Caco-2 (cell line): ENCODE measurements at regions not wholly inside any gene's neighbourhood (a gene's known extent, or its start where the extent isn't known, plus 50 kb on each side); places are given as distances from the start of the nearest gene placed in this dataset.
"Not testable (repeated sequence)": the region's sequence is repeated elsewhere in the genome, so short reads cannot be mapped to it uniquely, and the experiment has no call there.

Experiments
- BruUV-seq: library from RNA; stranded (reverse); fragments of 400-500 nt; replicated peaks from 2 replicates; lab custom pipeline; 2021; lab: Mats Ljungman, UMichigan
- CTCF ChIA-PET: fragments of 300-600 bp; sonication (Branson Sonifier 250); formaldehyde crosslinking; loops from one replicate; lab custom pipeline; 2022; ENCODE audit warnings: antibody characterized with exemption; lab: Charles Lee
- POLR2A ChIA-PET: fragments of 300-600 bp; sonication (Branson Sonifier 250); formaldehyde crosslinking; loops from one replicate; lab custom pipeline; 2022; ENCODE audit warnings: antibody characterized with exemption; lab: Charles Lee
- DNase-seq, 2 experiments: peaks; one replicate each; pipeline versions ENCODE4 v3.0.0 to v3.0.0-alpha.2; 2020 to 2022
- H3K27me3 ChIP-seq: replicated peaks from 2 replicates; pipeline ENCODE4 v1.6.0; 2011; ENCODE audit warnings: low read length; ENCODE audit not compliant: control insufficient read depth, insufficient read depth
- H3K36me3 ChIP-seq: 2 replicates; pipeline ENCODE4 v1.5.1; 2011; ENCODE audit warnings: low read length; ENCODE audit not compliant: control insufficient read depth, insufficient read depth
- H3K4me1 ChIP-seq: fragments of 250-450 bp; sonication (Bioruptor Pico); 2 replicates; pipeline ENCODE4 v1.5.1; 2020; ENCODE audit warnings: mild to moderate bottlenecking
- H3K4me3 ChIP-seq: 2 replicates; pipeline ENCODE4 v1.5.1; 2011; ENCODE audit warnings: low read depth, mild to moderate bottlenecking, control low read depth, low read length
- H3K9me3 ChIP-seq: fragments of 250-450 bp; sonication (Bioruptor Pico); 2 replicates; pipeline ENCODE4 v1.5.1; 2020; ENCODE audit warnings: mild to moderate bottlenecking, moderate library complexity
- H3K27ac Mint-ChIP-seq: one replicate; pipeline ENCODE4 v1.8.0; 2022; ENCODE audit warnings: mixed read lengths; ENCODE audit not compliant: unreplicated experiment
- H3K27me3 Mint-ChIP-seq: one replicate; pipeline ENCODE4 v1.8.0; 2022; ENCODE audit warnings: mixed read lengths; ENCODE audit not compliant: insufficient read depth, unreplicated experiment
- H3K36me3 Mint-ChIP-seq: one replicate; pipeline ENCODE4 v1.8.0; 2022; ENCODE audit warnings: mild to moderate bottlenecking, mixed read lengths; ENCODE audit not compliant: insufficient read depth, unreplicated experiment
- H3K4me1 Mint-ChIP-seq: one replicate; pipeline ENCODE4 v1.8.0; 2022; ENCODE audit warnings: low read depth, mixed read lengths; ENCODE audit not compliant: unreplicated experiment
- H3K4me3 Mint-ChIP-seq: one replicate; pipeline ENCODE4 v1.8.0; 2022; ENCODE audit warnings: mild to moderate bottlenecking, moderate library complexity, mixed read lengths; ENCODE audit not compliant: unreplicated experiment
- H3K9me3 Mint-ChIP-seq: one replicate; pipeline ENCODE4 v1.8.0; 2022; ENCODE audit warnings: mixed read lengths; ENCODE audit not compliant: unreplicated experiment
- intact Hi-C: fragments of 100-400 bp; cut with micrococcal nuclease; formaldehyde crosslinking; loops from one replicate; pipeline ENCODE4 v1.10.0; 2022; ENCODE audit not compliant: unreplicated experiment
- TF ChIP-seq, protein P1 (sequence below), 2 experiments: fragments of 200-600 bp in 1 of 2; IDR thresholded peaks; 1 replicate in 1 of 2; 2 replicates in 1 of 2; pipeline versions ENCODE4 v1.5.1 to v1.8.0; 2011 to 2022; ENCODE audit warnings: antibody characterized with exemption in 1 of 2, control low read depth in 1 of 2, inconsistent platforms in 1 of 2, low read depth in 1 of 2, low read length in 1 of 2, mild to moderate bottlenecking in 1 of 2, moderate library complexity in 1 of 2; ENCODE audit not compliant: insufficient read depth in 1 of 2, severe bottlenecking in 1 of 2, unreplicated experiment in 1 of 2

GRCh38 chr12:42023733-42024494 is 120.8 kb downstream of the GXYLT1 start:
- no TSS peak for BruUV-seq

DNA sequence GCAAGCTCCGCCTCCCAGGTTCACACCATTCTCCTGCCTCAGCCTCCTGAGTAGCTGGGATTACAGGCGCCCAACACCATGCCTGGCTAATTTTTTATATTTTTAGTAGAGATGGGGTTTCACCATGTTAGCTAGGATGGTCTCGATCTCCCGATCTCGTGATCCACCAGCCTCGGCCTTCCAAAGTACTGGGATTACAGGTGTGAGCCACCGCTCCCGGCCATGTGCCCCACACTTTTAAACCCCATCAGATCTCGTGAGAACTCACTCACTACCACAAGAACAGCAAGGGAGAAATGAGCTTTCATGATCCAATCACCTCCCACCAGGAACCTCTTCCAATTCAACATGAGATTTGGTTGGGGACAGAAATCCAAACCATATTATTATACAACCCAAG is 122.7 kb downstream of the GXYLT1 start:
- BruUV-seq, DNase-seq, H3K27ac Mint-ChIP-seq, H3K4me3 ChIP-seq, POLR2A ChIA-PET, H3K36me3 ChIP-seq, H3K9me3 ChIP-seq, H3K9me3 Mint-ChIP-seq, H3K4me3 Mint-ChIP-seq, H3K4me1 ChIP-seq, H3K36me3 Mint-ChIP-seq, H3K27me3 ChIP-seq, H3K4me1 Mint-ChIP-seq, H3K27me3 Mint-ChIP-seq: not testable (repeated sequence)
- CTCF ChIA-PET = interaction anchor here (0.6 kb wide), 2 partner anchors 17 to 508 kb away, joined by 3 read pairs; no protein-coding TSS in a partner anchor
- intact Hi-C loops = loop anchor here (5.0 kb wide), 5 partner anchors 90 to 760 kb away; no protein-coding TSS in a partner anchor

More at GRCh38 chr12:42023733-42024494, 120.8 kb downstream of the GXYLT1 start:
- Histone ChIP-seq H3K4me1 (no peaks in the 10 kb centered on the region), H3K27me3 (peaks cover 2% of the 10 kb centered on the region), H3K4me3 (peak overlapping the region; percentile 27), H3K36me3 (no peaks in the 10 kb centered on the region), H3K9me3 (no peaks in the 10 kb centered on the region)
- H3K27me3 Mint-ChIP-seq = peaks cover 2% of the 10 kb centered on the region
- ChIA-PET POLR2A (interaction anchor here (0.5 kb wide), 1 partner anchor 399 kb away, joined by 3 read pairs; no protein-coding TSS in a partner anchor), CTCF (interaction anchor here (0.6 to 1.2 kb wide), 7 partner anchors 9 to 1078 kb away, joined by 3 to 8 read pairs (median 4); no protein-coding TSS in a partner anchor)
- H3K4me1 Mint-ChIP-seq = no peaks in the 10 kb centered on the region
- TF ChIP-seq, protein P1, sequence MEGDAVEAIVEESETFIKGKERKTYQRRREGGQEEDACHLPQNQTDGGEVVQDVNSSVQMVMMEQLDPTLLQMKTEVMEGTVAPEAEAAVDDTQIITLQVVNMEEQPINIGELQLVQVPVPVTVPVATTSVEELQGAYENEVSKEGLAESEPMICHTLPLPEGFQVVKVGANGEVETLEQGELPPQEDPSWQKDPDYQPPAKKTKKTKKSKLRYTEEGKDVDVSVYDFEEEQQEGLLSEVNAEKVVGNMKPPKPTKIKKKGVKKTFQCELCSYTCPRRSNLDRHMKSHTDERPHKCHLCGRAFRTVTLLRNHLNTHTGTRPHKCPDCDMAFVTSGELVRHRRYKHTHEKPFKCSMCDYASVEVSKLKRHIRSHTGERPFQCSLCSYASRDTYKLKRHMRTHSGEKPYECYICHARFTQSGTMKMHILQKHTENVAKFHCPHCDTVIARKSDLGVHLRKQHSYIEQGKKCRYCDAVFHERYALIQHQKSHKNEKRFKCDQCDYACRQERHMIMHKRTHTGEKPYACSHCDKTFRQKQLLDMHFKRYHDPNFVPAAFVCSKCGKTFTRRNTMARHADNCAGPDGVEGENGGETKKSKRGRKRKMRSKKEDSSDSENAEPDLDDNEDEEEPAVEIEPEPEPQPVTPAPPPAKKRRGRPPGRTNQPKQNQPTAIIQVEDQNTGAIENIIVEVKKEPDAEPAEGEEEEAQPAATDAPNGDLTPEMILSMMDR (IDR thresholded peaks at IDR 0.05; ENCODE audit: insufficient read depth in 1 of 2, low read depth in 1 of 2, low read length in 1 of 2, severe bottlenecking in 1 of 2, unreplicated experiment in 1 of 2) = peak; percentile 95 to 98
- H3K9me3 Mint-ChIP-seq = no peaks in the 10 kb centered on the region
- no peak overlapping the region for H3K27ac Mint-ChIP-seq
- peak; percentile 76 to 84 for DNase-seq
- intact Hi-C loops = loop anchor here (1.0 to 5.0 kb wide), 9 partner anchors 92 to 1077 kb away; no protein-coding TSS in a partner anchor
- H3K36me3 Mint-ChIP-seq = no peaks in the 10 kb centered on the region
- H3K4me3 Mint-ChIP-seq = peak overlapping the region; percentile 63

- Mint-ChIP-seq H3K27ac (no peak overlapping the region), H3K27me3 (peaks cover under 1% of the 10 kb centered on the region), H3K9me3 (no peaks in the 10 kb centered on the region), H3K4me3 (no peak overlapping the region), H3K36me3 (no peaks in the 10 kb centered on the region), H3K4me1 (no peaks in the 10 kb centered on the region)
- ChIA-PET POLR2A (no interaction called here), CTCF (interaction anchor here (0.6 kb wide), 2 partner anchors 18 to 508 kb away, joined by 3 read pairs; no protein-coding TSS in a partner anchor)
- Histone ChIP-seq H3K27me3 (peaks cover 2% of the 10 kb centered on the region), H3K9me3 (no peaks in the 10 kb centered on the region), H3K4me3 (no peak overlapping the region), H3K36me3 (no peaks in the 10 kb centered on the region), H3K4me1 (no peaks in the 10 kb centered on the region)
- DNase-seq = no peak
- intact Hi-C loops = loop anchor here (5.0 kb wide), 5 partner anchors 89 to 759 kb away; no protein-coding TSS in a partner anchor
- no TSS peak for BruUV-seq
- TF ChIP-seq, protein P1 (IDR thresholded peaks at IDR 0.05; ENCODE audit: insufficient read depth in 1 of 2, low read depth in 1 of 2, low read length in 1 of 2, severe bottlenecking in 1 of 2, unreplicated experiment in 1 of 2) = no peak
Observed at GRCh38 chr12:42021469-42021868, 123.2 kb downstream of the GXYLT1 start.
